Skeletal muscle cell (primary cell): ENCODE measurements at regions not wholly inside any gene's neighbourhood (a gene's known extent, or its start where the extent isn't known, plus 50 kb on each side); places are given as distances from the start of the nearest gene placed in this dataset.

Experiments
- DNase-seq: peaks from one replicate; pipeline ENCODE4 v3.0.0-alpha.2; 2010; ENCODE audit warnings: low read depth
- H3K4me3 ChIP-seq: 2 replicates; pipeline ENCODE4 v1.5.1; 2011; ENCODE audit warnings: low read depth, mild to moderate bottlenecking, control low read depth, low read length, moderate library complexity

DNA sequence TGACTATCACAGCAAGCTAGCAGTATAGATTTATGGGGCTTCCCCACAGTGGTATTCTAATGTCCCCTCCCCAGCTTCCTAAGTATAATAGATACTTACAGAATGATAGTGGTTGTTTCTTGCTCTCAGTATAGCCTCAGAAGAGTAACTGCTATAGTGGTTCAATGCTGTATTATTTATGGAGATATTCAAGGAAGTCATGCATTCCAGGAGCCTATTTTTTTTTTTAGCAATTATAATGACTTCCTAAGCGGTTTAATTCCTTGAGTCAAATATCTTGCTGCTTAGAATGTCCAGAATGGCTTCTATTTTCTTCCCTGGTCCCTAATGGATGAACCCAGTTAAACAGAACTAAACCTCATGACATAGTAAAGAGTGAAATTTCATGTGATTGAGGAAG is 451.5 kb upstream of the SEMA3D start:
- no peak overlapping the region for H3K4me3 ChIP-seq
- no peak for DNase-seq

- no peak overlapping the region for H3K4me3 ChIP-seq
- no peak for DNase-seq
Measured at GRCh38 chr7:85634951-85635350, 448.1 kb upstream of the SEMA3D start.

DNA sequence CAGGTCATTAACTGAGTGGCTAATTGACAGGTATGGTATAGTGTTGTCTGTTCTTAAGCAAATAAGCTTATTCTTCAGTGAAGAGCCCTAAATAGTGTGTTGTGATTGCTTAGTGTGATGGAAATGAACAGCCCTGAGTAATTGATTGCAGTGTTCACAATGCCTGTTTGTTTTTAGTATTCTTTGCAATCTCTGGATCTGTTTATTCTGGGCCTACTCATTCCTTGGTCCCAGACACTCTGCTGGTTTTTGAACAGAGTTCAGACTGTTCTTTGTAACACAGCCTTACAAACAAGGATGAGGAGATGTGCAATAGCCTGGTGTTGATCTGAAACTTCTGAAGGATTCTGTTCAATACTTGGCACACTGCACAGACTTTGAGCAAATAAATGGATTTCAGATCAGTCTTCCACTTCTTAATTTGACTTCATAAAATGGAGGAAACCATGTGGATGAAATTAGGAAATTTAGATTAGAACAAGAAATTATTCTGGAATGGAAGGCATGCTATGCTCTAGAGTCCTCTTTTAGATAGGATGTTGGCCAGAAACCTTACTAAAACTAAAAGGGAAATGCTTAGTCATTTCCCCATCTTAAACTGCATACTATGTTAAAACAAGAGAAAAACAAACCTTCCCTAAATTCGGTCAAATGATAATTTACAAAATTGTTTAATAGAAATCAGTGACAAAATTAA is 444.2 kb upstream of the SEMA3D start:
- no peak overlapping the region for H3K4me3 ChIP-seq
- DNase-seq: no peak

DNA sequence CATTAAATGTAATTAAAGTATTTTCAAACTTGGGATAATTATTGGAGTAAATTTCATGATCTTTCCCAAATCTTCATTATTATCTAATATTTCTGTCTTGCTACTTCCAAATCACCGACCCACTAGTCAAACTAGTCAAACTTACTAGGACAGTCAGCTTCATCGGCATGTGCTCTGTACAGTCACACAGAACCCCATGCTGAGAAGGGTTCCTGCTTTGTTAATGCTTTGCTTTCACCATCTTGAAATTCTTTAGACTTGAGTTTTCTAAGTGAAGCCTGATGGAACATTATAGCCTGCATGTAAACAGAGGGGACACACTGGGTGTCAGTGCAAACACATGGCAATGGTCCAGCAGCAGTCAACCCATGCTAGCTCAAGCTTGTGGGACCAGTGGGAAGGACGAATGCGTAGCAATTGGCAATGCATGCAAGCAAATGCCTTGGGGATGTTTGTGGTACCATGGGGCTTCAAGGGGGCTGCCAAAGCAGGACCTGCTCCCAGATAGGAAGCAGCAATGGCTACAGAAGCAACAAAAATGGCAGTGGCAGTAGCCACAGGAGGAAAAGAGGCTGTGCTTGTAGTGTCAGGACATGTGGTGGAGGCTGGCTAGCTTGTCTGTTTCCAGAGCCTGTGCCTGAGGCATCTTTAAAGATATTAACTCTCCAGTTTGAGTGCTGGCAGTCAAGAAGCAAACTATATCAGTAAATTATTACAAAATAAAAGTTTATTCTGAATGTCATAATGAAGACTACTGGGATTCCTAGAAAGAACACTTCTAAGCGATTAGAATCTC is 441.1 kb upstream of the SEMA3D start:
- H3K4me3 ChIP-seq: no peak overlapping the region
- no peak for DNase-seq

- DNase-seq: no peak
- H3K4me3 ChIP-seq: no peak overlapping the region
Measured at GRCh38 chr7:85622059-85622458, 435.2 kb upstream of the SEMA3D start.

DNA sequence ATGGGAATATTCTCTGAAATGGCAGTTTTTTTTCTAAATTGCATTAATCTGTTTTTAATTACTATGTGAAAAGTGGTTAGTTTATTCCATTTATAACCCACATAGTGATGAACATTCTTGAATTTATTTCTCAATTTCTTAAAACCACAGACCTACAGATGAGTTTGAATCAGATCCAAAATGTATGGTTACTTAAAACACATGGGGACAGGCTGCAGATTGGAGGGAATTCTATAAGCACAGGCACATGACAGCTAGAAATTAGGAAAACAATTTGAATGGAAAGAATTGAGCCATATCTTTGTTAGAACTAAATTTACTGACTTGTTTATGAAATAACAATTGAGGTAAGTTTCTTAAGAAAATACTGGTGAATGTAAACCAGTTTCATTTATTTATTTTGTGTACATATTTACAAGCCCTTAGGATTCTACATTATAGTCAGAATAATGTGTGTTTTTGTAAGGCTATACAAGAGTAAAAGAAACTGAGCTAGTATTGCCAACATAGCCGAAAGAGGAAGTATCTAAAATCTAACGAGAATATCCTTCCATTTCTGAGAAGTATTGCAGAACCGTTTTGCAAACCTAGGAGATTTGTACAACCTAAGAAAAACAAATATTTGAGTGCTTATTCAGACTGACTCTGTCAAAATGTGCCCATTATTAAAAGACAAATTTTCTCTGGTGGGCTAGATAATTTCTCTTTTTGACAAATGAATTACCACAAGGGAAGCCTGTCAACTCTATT is 434.3 kb upstream of the SEMA3D start:
- H3K4me3 ChIP-seq: no peak overlapping the region
- no peak for DNase-seq

DNA sequence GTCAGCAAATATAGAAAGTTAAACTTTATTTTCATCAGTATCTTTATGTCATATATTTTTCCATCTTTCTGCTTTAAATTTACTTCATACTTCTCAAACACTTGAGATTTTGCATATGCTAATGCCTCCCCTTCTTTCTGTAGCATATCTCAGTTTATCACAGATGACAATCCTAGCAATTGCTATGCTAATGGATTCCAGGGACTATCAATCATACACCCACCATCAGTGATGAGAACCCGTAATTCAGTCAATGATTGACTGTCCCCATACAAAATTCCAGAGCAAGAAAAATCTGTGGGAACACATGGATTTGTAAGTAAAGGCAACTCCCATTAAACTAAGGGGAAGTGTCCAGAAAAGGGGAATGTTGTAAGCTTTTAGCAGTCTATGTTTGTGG is 432.4 kb upstream of the SEMA3D start:
- DNase-seq: no peak
- no peak overlapping the region for H3K4me3 ChIP-seq

DNA sequence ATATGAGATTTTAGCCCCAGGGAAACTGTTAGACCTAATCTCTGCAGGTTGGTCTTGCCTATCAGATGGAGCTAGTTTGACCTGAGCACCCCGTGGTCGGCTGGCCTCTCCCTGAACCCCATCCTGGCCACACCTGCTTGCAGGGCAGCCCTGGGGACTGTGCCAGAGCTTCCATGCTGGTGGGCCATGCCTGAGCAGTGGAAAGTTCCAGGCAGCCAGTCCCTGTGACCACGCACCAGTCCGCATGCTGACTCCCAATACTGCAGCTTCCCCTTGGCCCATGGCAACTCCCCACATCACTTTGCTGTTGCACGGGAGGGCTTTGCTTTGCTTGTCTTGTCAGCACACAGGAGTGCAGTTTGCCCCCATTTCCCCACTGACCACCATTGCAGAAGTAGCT is 427.8 kb upstream of the SEMA3D start:
- H3K4me3 ChIP-seq: no peak overlapping the region
- DNase-seq: no peak

DNA sequence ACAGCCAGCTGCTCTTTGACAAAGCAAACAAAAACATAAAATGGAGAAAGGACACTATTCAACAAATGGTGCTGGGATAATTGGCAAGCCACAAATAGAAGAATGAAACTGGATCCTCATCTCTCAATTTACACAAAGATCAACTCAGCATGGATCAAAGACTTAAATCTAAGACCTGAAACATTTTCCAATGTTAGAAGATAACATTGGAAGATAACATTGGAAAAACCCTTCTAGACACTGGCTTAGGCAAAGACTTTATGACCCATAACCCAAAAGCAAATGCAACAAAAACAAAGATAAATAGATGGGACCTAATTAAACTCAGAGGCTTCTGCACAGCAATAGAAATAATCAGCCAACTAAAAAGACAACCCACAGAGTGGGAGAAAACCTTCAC is 425.7 kb upstream of the SEMA3D start:
- no peak for DNase-seq
- H3K4me3 ChIP-seq: no peak overlapping the region

- no peak for DNase-seq
- no peak overlapping the region for H3K4me3 ChIP-seq
Measured at GRCh38 chr7:85608804-85609203, 421.9 kb upstream of the SEMA3D start.

GRCh38 chr7:85602196-85602595 is 415.3 kb upstream of the SEMA3D start:
- no peak overlapping the region for H3K4me3 ChIP-seq
- peak; percentile 6 for DNase-seq

GRCh38 chr7:85600395-85600794 is 413.5 kb upstream of the SEMA3D start:
- DNase-seq: no peak
- H3K4me3 ChIP-seq: no peak overlapping the region

DNA sequence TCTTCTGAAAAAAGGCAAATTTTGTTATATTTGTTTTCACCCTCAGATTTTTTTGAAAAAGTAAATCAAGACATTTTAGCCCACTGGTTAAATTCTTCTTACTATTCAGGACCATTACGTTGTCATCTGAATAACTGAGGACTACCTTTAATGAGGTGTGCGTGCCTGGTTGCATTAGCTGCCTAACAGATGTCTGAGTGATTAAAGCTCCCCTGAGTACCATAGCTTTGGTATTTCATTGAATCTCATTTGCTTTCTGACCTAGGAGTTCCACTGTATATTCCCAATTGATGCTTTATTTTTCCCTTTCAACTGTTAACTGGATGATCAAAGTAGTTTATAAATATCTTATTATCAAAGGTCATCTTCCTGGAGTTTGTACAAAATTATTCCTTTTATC is 410.0 kb upstream of the SEMA3D start:
- DNase-seq: no peak
- H3K4me3 ChIP-seq: no peak overlapping the region

- H3K4me3 ChIP-seq: no peak overlapping the region
- peak; percentile 7 for DNase-seq
Measured at GRCh38 chr7:85595750-85596178, 408.9 kb upstream of the SEMA3D start.

DNA sequence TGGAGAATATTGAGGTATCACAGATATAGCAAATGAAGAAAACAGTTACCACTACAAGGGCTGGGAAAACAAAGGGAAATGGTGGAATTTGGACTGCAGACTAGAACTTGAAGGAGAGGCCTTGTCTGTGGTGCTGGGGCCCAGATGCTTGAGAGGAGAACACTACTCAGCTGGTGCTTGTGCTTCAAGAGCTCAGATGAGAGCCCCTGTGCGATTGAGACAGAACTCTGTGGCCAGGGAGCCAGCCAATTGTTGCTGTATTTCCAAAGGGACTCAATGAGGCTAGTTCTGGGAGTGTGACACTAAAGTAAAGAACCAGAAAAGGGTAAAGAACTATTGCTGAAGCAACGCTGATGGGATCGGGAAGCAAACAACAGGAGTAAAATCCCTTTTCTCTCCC is 406.5 kb upstream of the SEMA3D start:
- H3K4me3 ChIP-seq: no peak overlapping the region
- no peak for DNase-seq

- no peak overlapping the region for H3K4me3 ChIP-seq
- DNase-seq: no peak
Measured at GRCh38 chr7:85587785-85588184, 400.9 kb upstream of the SEMA3D start.

- no peak for DNase-seq
- H3K4me3 ChIP-seq: no peak overlapping the region
Measured at GRCh38 chr7:85586091-85586490, 399.2 kb upstream of the SEMA3D start.

GRCh38 chr7:85583131-85583953 is 396.5 kb upstream of the SEMA3D start:
- H3K4me3 ChIP-seq: no peak overlapping the region
- no peak for DNase-seq

GRCh38 chr7:85573844-85574243 is 387.0 kb upstream of the SEMA3D start:
- H3K4me3 ChIP-seq: no peak overlapping the region
- no peak for DNase-seq

- no peak for DNase-seq
Measured at GRCh38 chr7:85573346-85573745, 386.5 kb upstream of the SEMA3D start.

More at GRCh38 chr7:85573346-85573745, 386.5 kb upstream of the SEMA3D start:
- no peak overlapping the region for H3K4me3 ChIP-seq
